GM23338 (cell line): ENCODE measurements at regions not wholly inside any gene's neighbourhood (a gene's known extent, or its start where the extent isn't known, plus 50 kb on each side); places are given as distances from the start of the nearest gene placed in this dataset.

Experiments
- ATAC-seq: fragments of 200-7000 bp; cut with Tn5 transposase; 3 replicates; pipeline ENCODE4 v1.9.1; 2020
- DNase-seq: peaks from one replicate; pipeline ENCODE4 v3.0.0-alpha.2; 2015; ENCODE audit warnings: low spot score
- H2AFZ ChIP-seq: fragments of 200-600 bp; sonication (generic); 2 replicates; pipeline ENCODE4 v1.8.0; 2016; ENCODE audit warnings: antibody characterized with exemption, mild to moderate bottlenecking, moderate library complexity
- H3F3A ChIP-seq: fragments of 200-600 bp; sonication (generic); replicated peaks from 2 replicates; pipeline ENCODE4 v1.8.0; 2017; ENCODE audit warnings: antibody characterized with exemption, mixed run types, low read depth
- H3K27ac ChIP-seq: fragments of 200-600 bp; sonication (generic); 2 replicates; pipeline ENCODE4 v1.6.1; 2016; ENCODE audit warnings: low read depth
- H3K27me3 ChIP-seq: fragments of 200-600 bp; sonication (generic); 2 replicates; pipeline ENCODE4 v1.8.0; 2016; ENCODE audit warnings: mild to moderate bottlenecking, mixed run types, moderate library complexity; ENCODE audit not compliant: insufficient read depth
- H3K36me3 ChIP-seq: fragments of 200-600 bp; sonication (generic); 2 replicates; pipeline ENCODE4 v1.8.0; 2016; ENCODE audit warnings: mild to moderate bottlenecking; ENCODE audit not compliant: insufficient read depth
- H3K4me1 ChIP-seq: fragments of 200-600 bp; sonication (generic); 2 replicates; pipeline ENCODE4 v1.8.0; 2016; ENCODE audit warnings: mild to moderate bottlenecking, moderate library complexity; ENCODE audit not compliant: insufficient read depth
- H3K4me2 ChIP-seq: fragments of 200-600 bp; sonication (generic); 2 replicates; pipeline ENCODE4 v1.7.1; 2017; ENCODE audit warnings: mixed run types
- H3K4me3 ChIP-seq: fragments of 200-600 bp; sonication (generic); 2 replicates; pipeline ENCODE4 v1.6.1; 2016; ENCODE audit warnings: mixed run types
- H3K79me2 ChIP-seq: fragments of 200-600 bp; sonication (generic); replicated peaks from 2 replicates; pipeline ENCODE4 v1.8.0; 2017; ENCODE audit warnings: mild to moderate bottlenecking; ENCODE audit not compliant: insufficient read depth
- H3K9me2 ChIP-seq: fragments of 200-600 bp; sonication (generic); 2 replicates; pipeline ENCODE4 v1.8.0; 2017; ENCODE audit not compliant: insufficient read depth
- H4K20me1 ChIP-seq: fragments of 200-600 bp; sonication (generic); replicated peaks from 2 replicates; pipeline ENCODE4 v1.8.0; 2017; ENCODE audit warnings: mild to moderate bottlenecking; ENCODE audit not compliant: insufficient read depth
- H3K27ac Mint-ChIP-seq: 2 replicates; pipeline ENCODE4 v1.8.0; 2020; ENCODE audit warnings: inconsistent platforms, mild to moderate bottlenecking, moderate library complexity, mixed read lengths
- H3K27me3 Mint-ChIP-seq: 3 replicates; pipeline ENCODE4 v1.8.0; 2022; ENCODE audit warnings: low read depth, mild to moderate bottlenecking, moderate library complexity, mixed read lengths, inconsistent platforms; ENCODE audit not compliant: insufficient read depth, poor library complexity
- H3K36me3 Mint-ChIP-seq: 3 replicates; pipeline ENCODE4 v1.8.0; 2021; ENCODE audit warnings: low read depth, mild to moderate bottlenecking, inconsistent platforms, moderate library complexity, mixed read lengths
- H3K4me1 Mint-ChIP-seq: 3 replicates; pipeline ENCODE4 v1.8.0; 2020; ENCODE audit warnings: mild to moderate bottlenecking, inconsistent platforms, mixed read lengths
- H3K4me3 Mint-ChIP-seq: 3 replicates; pipeline ENCODE4 v1.8.0; 2021; ENCODE audit warnings: moderate library complexity, mild to moderate bottlenecking, inconsistent platforms, mixed read lengths
- H3K9me3 Mint-ChIP-seq: 3 replicates; pipeline ENCODE4 v1.8.0; 2020; ENCODE audit warnings: moderate library complexity, mild to moderate bottlenecking, inconsistent platforms, mixed read lengths
- CREB1 ChIP-seq: fragments of 250-450 bp; sonication (Bioruptor Pico); IDR thresholded peaks from 2 replicates; pipeline ENCODE4 v1.5.0; 2020; ENCODE audit warnings: low read depth, mild to moderate bottlenecking, moderate library complexity
- CTCF ChIP-seq, 2 experiments: fragments of 200-600 bp in 1 of 2; sonication (generic) in 1 of 2; conservative IDR thresholded peaks; 2 replicates each; pipeline versions ENCODE4 v1.5.1 to v1.6.1; 2016 to 2017; ENCODE audit warnings: antibody characterized with exemption in 2 of 2, low read depth in 2 of 2, mild to moderate bottlenecking in 2 of 2, moderate library complexity in 1 of 2
- EZH2 ChIP-seq: fragments of 200-600 bp; sonication (generic); IDR thresholded peaks from one replicate; pipeline ENCODE4 v1.8.0; 2017; ENCODE audit warnings: antibody characterized with exemption, mild to moderate bottlenecking, low read depth; ENCODE audit not compliant: unreplicated experiment
- JUNB ChIP-seq: IDR thresholded peaks from one replicate; pipeline ENCODE4 v1.6.1; 2016; ENCODE audit warnings: antibody characterized with exemption; ENCODE audit not compliant: unreplicated experiment
- STAT1 ChIP-seq: IDR thresholded peaks from one replicate; pipeline ENCODE4 v1.6.1; 2016; ENCODE audit warnings: antibody characterized with exemption; ENCODE audit not compliant: unreplicated experiment
- ZNF114 ChIP-seq: fragments of 250-450 bp; sonication (Bioruptor Pico); IDR thresholded peaks from 2 replicates; pipeline ENCODE4 v1.5.0; 2020; ENCODE audit warnings: mild to moderate bottlenecking, moderate library complexity
- ZNF331 ChIP-seq: fragments of 250-450 bp; sonication (Bioruptor Pico); IDR thresholded peaks from 2 replicates; pipeline ENCODE4 v1.5.0; 2020; ENCODE audit warnings: low read depth, mild to moderate bottlenecking, moderate library complexity
- ZNF462 ChIP-seq: fragments of 250-450 bp; sonication (Bioruptor Pico); IDR thresholded peaks from 2 replicates; pipeline ENCODE4 v1.5.0; 2020; ENCODE audit warnings: mild to moderate bottlenecking, moderate library complexity

- no peak for TF ChIP-seq ZNF462 (CRISPR knock-in tag)
- TF ChIP-seq CTCF (conservative IDR thresholded peaks at IDR 0.05; ENCODE audit: low read depth in 2 of 2): no peak
- TF ChIP-seq EZH2: no peak
Observed at GRCh38 chr12:97982684-97983083, 520.1 kb downstream of the RMST start (continued).

GRCh38 chr12:97983796-97984195, 521.2 kb downstream of the RMST start:
- H2AFZ ChIP-seq: no peak overlapping the region
- Mint-ChIP-seq H3K27ac (no peak overlapping the region), H3K36me3 (no peaks in the 10 kb centered on the region; the same call in 2 of the 3 replicates), H3K9me3 (peaks cover 6% of the 10 kb centered on the region; the same call in 2 of the 3 replicates), H3K27me3 (peaks cover 3% of the 10 kb centered on the region), H3K4me1 (no peaks in the 10 kb centered on the region), H3K4me3 (no peak overlapping the region)
- H3K36me3 ChIP-seq: no peaks in the 10 kb centered on the region
- H3K4me2 ChIP-seq: no peak overlapping the region
- H3K4me1 ChIP-seq: no peaks in the 10 kb centered on the region
- H3K9me2 ChIP-seq: peaks cover 5% of the 10 kb centered on the region; the same call in 1 of the 2 replicates
- ATAC-seq: no peak
- H3K79me2 ChIP-seq: no peaks in the 10 kb centered on the region
- no peaks in the 10 kb centered on the region for H3K27me3 ChIP-seq
- no peak overlapping the region for H3K27ac ChIP-seq
- no peak overlapping the region for H3K4me3 ChIP-seq
- DNase-seq: no peak
- no peaks in the 10 kb centered on the region for H4K20me1 ChIP-seq
- no peaks in the 10 kb centered on the region for H3F3A ChIP-seq
- TF ChIP-seq CREB1 (CRISPR knock-in tag) (no peak), ZNF114 (no peak), STAT1 (no peak), JUNB (no peak), ZNF331 (no peak), CTCF (conservative IDR thresholded peaks at IDR 0.05; ENCODE audit: low read depth in 2 of 2) (no peak)
